Trophoblast cell (in vitro differentiated cells and primary cell): ENCODE measurements at regions not wholly inside any gene's neighbourhood (a gene's known extent, or its start where the extent isn't known, plus 50 kb on each side); places are given as distances from the start of the nearest gene placed in this dataset.

Source experiments
- DNase-seq, 2 donors: peaks; one replicate each; pipeline ENCODE4 v3.0.0-alpha.2; 2016
- H2AFZ ChIP-seq: 2 replicates; pipeline ENCODE4 v1.6.1; 2013; ENCODE audit warnings: low read length, moderate library complexity, mild to moderate bottlenecking; ENCODE audit not compliant: insufficient read depth, poor library complexity
- H2AK5ac ChIP-seq: 2 replicates; pipeline ENCODE4 v1.6.1; 2013; ENCODE audit warnings: mild to moderate bottlenecking, low read length
- H2BK120ac ChIP-seq: 2 replicates; pipeline ENCODE4 v1.6.1; 2013; ENCODE audit warnings: low read length, mild to moderate bottlenecking, moderate library complexity; ENCODE audit not compliant: insufficient read depth, poor library complexity
- H2BK12ac ChIP-seq: 2 replicates; pipeline ENCODE4 v1.6.1; 2013; ENCODE audit warnings: mild to moderate bottlenecking, low read length, moderate library complexity
- H2BK5ac ChIP-seq: 2 replicates; pipeline ENCODE4 v1.6.1; 2013; ENCODE audit warnings: low read length, low read depth, moderate library complexity, mild to moderate bottlenecking; ENCODE audit not compliant: poor library complexity
- H3K14ac ChIP-seq: 2 replicates; pipeline ENCODE4 v1.6.1; 2013; ENCODE audit warnings: mild to moderate bottlenecking, low read length
- H3K18ac ChIP-seq: 2 replicates; pipeline ENCODE4 v1.6.1; 2013; ENCODE audit warnings: mild to moderate bottlenecking, low read length
- H3K23ac ChIP-seq: 2 replicates; pipeline ENCODE4 v1.6.1; 2013; ENCODE audit warnings: low read length
- H3K27ac ChIP-seq: 2 replicates; pipeline ENCODE4 v1.5.1; 2013; ENCODE audit warnings: low read depth, mild to moderate bottlenecking, inconsistent platforms, low read length, moderate library complexity
- H3K27me3 ChIP-seq: 2 replicates; pipeline ENCODE4 v1.6.1; 2013; ENCODE audit warnings: inconsistent platforms, mild to moderate bottlenecking, low read length, moderate library complexity; ENCODE audit not compliant: insufficient read depth
- H3K36me3 ChIP-seq, 2 experiments: 1 replicate in 1 of 2; 2 replicates in 1 of 2; pipeline ENCODE4 v1.6.1; 2013; ENCODE audit warnings: low read length in 2 of 2, mild to moderate bottlenecking in 2 of 2, moderate library complexity in 1 of 2; ENCODE audit not compliant: insufficient read depth in 2 of 2, control insufficient read depth in 1 of 2
- H3K4ac ChIP-seq: 2 replicates; pipeline ENCODE4 v1.6.1; 2013; ENCODE audit warnings: low read depth, mild to moderate bottlenecking, low read length, moderate library complexity
- H3K4me1 ChIP-seq, 2 experiments: 1 replicate in 1 of 2; 2 replicates in 1 of 2; pipeline ENCODE4 v1.6.1; 2013; ENCODE audit warnings: low read length in 2 of 2, mild to moderate bottlenecking in 2 of 2, moderate library complexity in 1 of 2; ENCODE audit not compliant: insufficient read depth in 2 of 2, control insufficient read depth in 1 of 2
- H3K4me2 ChIP-seq: 2 replicates; pipeline ENCODE4 v1.6.1; 2013; ENCODE audit warnings: inconsistent platforms, mild to moderate bottlenecking, low read length, moderate library complexity
- H3K4me3 ChIP-seq: 2 replicates; pipeline ENCODE4 v1.5.1; 2013; ENCODE audit warnings: mild to moderate bottlenecking, low read depth, low read length, inconsistent platforms
- H3K79me1 ChIP-seq: one replicate; pipeline ENCODE4 v1.6.1; 2013; ENCODE audit warnings: low read length
- H3K79me2 ChIP-seq: 2 replicates; pipeline ENCODE4 v1.6.1; 2013; ENCODE audit warnings: low read length, mild to moderate bottlenecking; ENCODE audit not compliant: control insufficient read depth, insufficient read depth, poor library complexity
- H3K9ac ChIP-seq: 2 replicates; pipeline ENCODE4 v1.6.1; 2013; ENCODE audit warnings: mild to moderate bottlenecking, low read length
- H3K9me3 ChIP-seq: 2 replicates; pipeline ENCODE4 v1.6.1; 2013; ENCODE audit warnings: low read depth, mild to moderate bottlenecking, control low read depth, inconsistent platforms, low read length; ENCODE audit not compliant: insufficient read depth
- H4K12ac ChIP-seq: 2 replicates; pipeline ENCODE4 v1.6.1; 2013; ENCODE audit warnings: low read depth, mild to moderate bottlenecking, low read length, moderate library complexity
- H4K8ac ChIP-seq: 2 replicates; pipeline ENCODE4 v1.6.1; 2013; ENCODE audit warnings: low read depth, mild to moderate bottlenecking, low read length, moderate library complexity
- H4K91ac ChIP-seq: one replicate; pipeline ENCODE4 v1.6.1; 2013; ENCODE audit warnings: low read depth, mild to moderate bottlenecking, low read length, moderate library complexity
- WGBS: extraction: QIAGEN DNeasy Blood & Tissue Kit; methylation state at CpG from one replicate; pipeline ENCODE4 v1.1.7; 2013; ENCODE audit warnings: missing lambda C conversion rate; ENCODE audit not compliant: insufficient read length, insufficient coverage; ENCODE audit errors: extremely low coverage; 5-methylcytosine and 5-hydroxymethylcytosine counted together

- Histone ChIP-seq H3K18ac (no peak overlapping the region), H3K4me1 (no peaks in the 10 kb centered on the region), H3K4me2 (no peak overlapping the region), H2AK5ac (no peak overlapping the region), H2AFZ (no peak overlapping the region), H3K23ac (no peak overlapping the region), H3K9ac (no peak overlapping the region), H3K4ac (no peak overlapping the region), H2BK5ac (no peak overlapping the region), H3K14ac (no peak overlapping the region), H4K8ac (no peak overlapping the region), H3K79me2 (no peaks in the 10 kb centered on the region), H2BK12ac (no peak overlapping the region), H3K27ac (no peak overlapping the region), H3K9me3 (no peaks in the 10 kb centered on the region), H3K27me3 (no peaks in the 10 kb centered on the region), H3K36me3 (no peaks in the 10 kb centered on the region), H3K79me1 (no peaks in the 10 kb centered on the region), H4K12ac (no peak overlapping the region), H2BK120ac (no peak overlapping the region), H4K91ac (no peak overlapping the region), H3K4me3 (no peak overlapping the region)
- no peak for DNase-seq
- WGBS = no CpG with 5 or more reads among the region's 5 CpGs
These were observed 159.3 kb downstream of the DYRK2 start for GRCh38 chr12:67807814-67808213.

GRCh38 chr12:67810166-67810565 is 161.6 kb downstream of the DYRK2 start:
- Histone ChIP-seq H3K23ac (no peak overlapping the region), H4K91ac (no peak overlapping the region), H2BK12ac (no peak overlapping the region), H2BK120ac (no peak overlapping the region), H3K4me1 (no peaks in the 10 kb centered on the region), H3K14ac (no peak overlapping the region), H4K8ac (no peak overlapping the region), H3K4ac (no peak overlapping the region), H3K79me1 (no peaks in the 10 kb centered on the region), H3K27ac (no peak overlapping the region), H3K36me3 (no peaks in the 10 kb centered on the region), H2BK5ac (no peak overlapping the region), H3K79me2 (no peaks in the 10 kb centered on the region), H3K4me3 (no peak overlapping the region), H3K9me3 (no peaks in the 10 kb centered on the region), H3K18ac (no peak overlapping the region), H2AFZ (no peak overlapping the region), H3K4me2 (no peak overlapping the region), H4K12ac (no peak overlapping the region), H3K9ac (no peak overlapping the region), H2AK5ac (no peak overlapping the region), H3K27me3 (no peaks in the 10 kb centered on the region)
- no peak for DNase-seq

GRCh38 chr12:67811437-67812361 is 163.2 kb downstream of the DYRK2 start:
- DNase-seq = no peak
- Histone ChIP-seq H4K91ac (no peak overlapping the region), H3K9me3 (no peaks in the 10 kb centered on the region), H2AFZ (no peak overlapping the region), H2BK120ac (no peak overlapping the region), H3K79me1 (no peaks in the 10 kb centered on the region), H3K27ac (no peak overlapping the region), H3K27me3 (no peaks in the 10 kb centered on the region), H3K14ac (no peak overlapping the region), H3K4me1 (no peaks in the 10 kb centered on the region), H3K4me2 (no peak overlapping the region), H4K8ac (no peak overlapping the region), H3K36me3 (no peaks in the 10 kb centered on the region), H3K79me2 (no peaks in the 10 kb centered on the region), H3K18ac (no peak overlapping the region), H2AK5ac (no peak overlapping the region), H3K9ac (no peak overlapping the region), H2BK12ac (no peak overlapping the region), H3K4ac (no peak overlapping the region), H3K4me3 (no peak overlapping the region), H4K12ac (no peak overlapping the region), H2BK5ac (no peak overlapping the region), H3K23ac (no peak overlapping the region)
- WGBS = no CpG with 5 or more reads among the region's 1 CpG

GRCh38 chr12:67813456-67813904 is 164.9 kb downstream of the DYRK2 start:
- no peaks in the 10 kb centered on the region for H3K79me2 ChIP-seq
- no peak overlapping the region for H3K9ac ChIP-seq
- peak in 1 of 2 donors; percentile 17 for DNase-seq
- H3K79me1 ChIP-seq = no peaks in the 10 kb centered on the region
- no peak overlapping the region for H3K27ac ChIP-seq
- H3K18ac ChIP-seq = no peak overlapping the region
- H3K14ac ChIP-seq = no peak overlapping the region
- no peak overlapping the region for H4K91ac ChIP-seq
- no peaks in the 10 kb centered on the region for H3K36me3 ChIP-seq
- no peak overlapping the region for H3K4me3 ChIP-seq
- H2BK5ac ChIP-seq = no peak overlapping the region
- H3K4me1 ChIP-seq = no peaks in the 10 kb centered on the region
- H4K8ac ChIP-seq = no peak overlapping the region
- no peak overlapping the region for H4K12ac ChIP-seq
- no peak overlapping the region for H2AK5ac ChIP-seq
- H3K4ac ChIP-seq = no peak overlapping the region
- WGBS = no CpG with 5 or more reads among the region's 4 CpGs
- H2AFZ ChIP-seq = no peak overlapping the region
- no peak overlapping the region for H2BK120ac ChIP-seq
- no peak overlapping the region for H2BK12ac ChIP-seq
- no peak overlapping the region for H3K4me2 ChIP-seq
- no peaks in the 10 kb centered on the region for H3K9me3 ChIP-seq
- H3K27me3 ChIP-seq = no peaks in the 10 kb centered on the region
- no peak overlapping the region for H3K23ac ChIP-seq
